ENCODE measurements at regions not wholly inside any gene's neighbourhood (a gene's known extent, or its start where the extent isn't known, plus 50 kb on each side); places are given as distances from the start of the nearest gene placed in this dataset.

DNA sequence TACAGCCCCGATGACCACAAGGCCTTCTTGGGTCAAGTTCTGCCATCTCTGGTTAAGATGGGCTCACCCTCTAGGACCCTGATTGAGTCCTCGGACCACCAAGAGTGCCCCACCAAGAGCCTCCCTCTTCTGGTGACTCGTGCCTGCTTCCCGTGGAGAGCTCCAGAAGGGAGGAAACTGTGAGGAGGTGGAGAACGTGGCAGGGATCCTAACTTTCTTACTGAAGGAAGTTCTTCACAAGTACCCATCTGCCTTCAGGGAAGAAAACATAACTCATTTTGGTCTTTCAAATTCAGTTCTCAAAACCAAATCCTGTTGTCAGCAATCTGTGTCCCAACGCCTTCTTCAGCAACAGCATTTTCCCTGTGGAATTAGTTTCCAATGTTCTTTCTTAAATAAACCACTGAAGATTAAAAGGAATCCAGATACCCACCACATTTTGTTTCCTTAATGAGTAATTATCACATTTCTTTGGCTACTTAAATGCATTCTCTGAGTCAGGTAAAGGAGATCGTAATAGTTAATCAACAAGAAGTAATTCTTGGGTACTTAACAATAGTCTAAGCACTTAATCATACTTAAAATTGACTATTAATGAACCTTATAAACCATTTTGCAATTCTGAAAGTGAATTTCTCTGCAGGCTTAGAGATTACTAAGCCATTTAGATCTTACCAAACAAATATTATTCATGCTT is 185.8 kb upstream of the SGK1 start:
- TF ChIP-seq, protein P1, sequence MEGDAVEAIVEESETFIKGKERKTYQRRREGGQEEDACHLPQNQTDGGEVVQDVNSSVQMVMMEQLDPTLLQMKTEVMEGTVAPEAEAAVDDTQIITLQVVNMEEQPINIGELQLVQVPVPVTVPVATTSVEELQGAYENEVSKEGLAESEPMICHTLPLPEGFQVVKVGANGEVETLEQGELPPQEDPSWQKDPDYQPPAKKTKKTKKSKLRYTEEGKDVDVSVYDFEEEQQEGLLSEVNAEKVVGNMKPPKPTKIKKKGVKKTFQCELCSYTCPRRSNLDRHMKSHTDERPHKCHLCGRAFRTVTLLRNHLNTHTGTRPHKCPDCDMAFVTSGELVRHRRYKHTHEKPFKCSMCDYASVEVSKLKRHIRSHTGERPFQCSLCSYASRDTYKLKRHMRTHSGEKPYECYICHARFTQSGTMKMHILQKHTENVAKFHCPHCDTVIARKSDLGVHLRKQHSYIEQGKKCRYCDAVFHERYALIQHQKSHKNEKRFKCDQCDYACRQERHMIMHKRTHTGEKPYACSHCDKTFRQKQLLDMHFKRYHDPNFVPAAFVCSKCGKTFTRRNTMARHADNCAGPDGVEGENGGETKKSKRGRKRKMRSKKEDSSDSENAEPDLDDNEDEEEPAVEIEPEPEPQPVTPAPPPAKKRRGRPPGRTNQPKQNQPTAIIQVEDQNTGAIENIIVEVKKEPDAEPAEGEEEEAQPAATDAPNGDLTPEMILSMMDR (IDR thresholded peaks at IDR 0.05; ENCODE audit: low read depth, low read length): no peak
- DNase-seq (ENCODE audit: extremely low read depth, low read depth): no peak

DNA sequence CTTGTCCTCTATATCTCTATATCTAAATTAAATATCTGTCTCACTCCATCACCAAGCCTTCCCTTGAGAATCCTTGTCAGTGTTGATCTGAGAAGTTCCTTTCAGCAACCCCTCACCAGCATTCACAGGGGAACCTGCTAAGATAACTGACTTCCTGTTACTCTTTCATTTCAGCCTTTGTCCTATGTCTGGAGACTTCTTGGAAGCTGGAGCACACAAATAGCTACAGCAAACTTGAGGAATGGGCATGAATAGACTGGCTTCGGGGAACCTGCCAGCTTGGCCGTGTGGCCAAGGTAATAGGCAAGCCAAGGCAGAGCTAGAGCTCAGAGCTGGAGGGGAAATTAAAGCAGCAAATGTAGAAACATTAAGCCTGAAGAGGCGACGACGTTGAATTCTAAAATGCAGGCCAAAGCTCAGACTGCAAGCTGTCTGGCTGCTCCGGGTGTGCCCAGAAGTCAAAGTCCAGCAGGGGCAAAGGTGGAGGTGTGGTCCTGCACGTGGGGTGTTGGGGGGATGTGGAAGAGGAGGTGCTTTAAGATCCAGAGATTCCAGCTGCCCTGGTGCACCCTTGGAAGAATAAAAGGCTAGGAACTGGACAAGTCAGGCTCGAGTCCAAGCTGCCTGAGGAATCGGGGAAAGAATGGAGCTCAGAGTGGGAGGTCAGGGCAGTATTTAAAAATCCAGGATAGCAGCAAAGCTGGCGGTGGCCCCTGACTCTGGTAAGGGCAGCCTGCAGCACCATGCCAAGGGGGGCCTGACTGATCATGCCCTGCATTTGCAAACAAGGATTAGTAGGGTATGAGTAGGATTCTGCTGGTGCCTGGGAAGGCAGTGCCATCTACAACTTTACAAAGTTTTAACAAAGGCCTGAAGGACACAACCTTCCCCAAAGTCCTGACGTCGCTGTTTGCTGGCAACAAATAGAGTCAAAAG is 185.0 kb upstream of the SGK1 start:
- TF ChIP-seq, protein P1 (IDR thresholded peaks at IDR 0.05; ENCODE audit: low read depth, low read length): no peak
- no peak for DNase-seq (ENCODE audit: extremely low read depth, low read depth)

DNA sequence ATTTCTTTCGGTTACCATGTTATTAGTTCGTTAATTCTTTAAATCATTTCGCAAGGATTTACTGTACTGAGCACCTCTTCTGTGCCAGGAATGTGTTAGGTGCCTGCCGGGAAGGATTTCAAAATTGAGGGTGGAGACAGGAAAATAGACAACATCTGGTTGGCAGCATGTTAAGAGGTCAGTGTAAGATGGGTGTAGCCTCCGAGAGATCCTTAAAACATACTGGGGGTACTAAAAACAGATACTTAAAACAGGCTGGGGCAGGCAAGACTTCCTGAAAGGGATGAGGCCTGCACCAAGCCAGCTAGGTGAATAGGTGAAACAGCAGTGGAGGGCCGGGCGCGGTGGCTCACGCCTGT is 178.0 kb upstream of the SGK1 start:
- no peak for DNase-seq (ENCODE audit: extremely low read depth, low read depth)
- TF ChIP-seq, protein P1 (IDR thresholded peaks at IDR 0.05; ENCODE audit: low read depth, low read length): no peak

DNA sequence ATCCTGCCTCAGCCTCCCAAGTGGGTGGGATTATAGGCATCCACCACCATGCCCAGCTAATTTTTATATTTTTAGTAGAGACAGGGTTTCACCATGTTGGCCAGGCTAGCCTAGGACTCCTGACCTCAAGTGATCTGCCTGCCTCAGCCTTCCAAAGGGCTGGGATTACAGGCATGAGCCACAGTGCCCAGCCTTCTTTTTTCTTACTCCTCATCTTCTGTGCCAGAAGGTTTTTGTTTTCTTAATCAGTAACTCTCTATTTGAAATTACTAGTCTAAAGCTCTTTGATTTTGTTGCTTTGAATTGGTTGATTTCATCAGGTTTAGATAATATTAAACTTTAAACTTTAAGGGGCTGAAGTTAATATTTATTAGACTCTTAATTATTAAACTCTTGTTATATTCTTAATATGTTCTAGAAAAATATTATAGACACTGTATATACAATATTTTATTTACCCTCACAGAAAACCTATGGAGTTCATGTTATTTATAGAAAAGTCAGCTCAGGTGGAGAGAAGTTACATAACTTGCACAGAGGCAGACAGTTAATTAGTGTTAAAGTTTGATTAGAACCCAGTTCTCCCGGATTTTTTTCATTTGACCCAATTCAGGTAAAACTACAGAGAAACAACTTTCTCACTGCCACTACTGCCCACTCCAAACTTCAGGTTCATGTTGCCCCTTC is 177.4 kb upstream of the SGK1 start:
- DNase-seq (ENCODE audit: extremely low read depth, low read depth): no peak
- TF ChIP-seq, protein P1 (IDR thresholded peaks at IDR 0.05; ENCODE audit: low read depth, low read length): no peak

DNA sequence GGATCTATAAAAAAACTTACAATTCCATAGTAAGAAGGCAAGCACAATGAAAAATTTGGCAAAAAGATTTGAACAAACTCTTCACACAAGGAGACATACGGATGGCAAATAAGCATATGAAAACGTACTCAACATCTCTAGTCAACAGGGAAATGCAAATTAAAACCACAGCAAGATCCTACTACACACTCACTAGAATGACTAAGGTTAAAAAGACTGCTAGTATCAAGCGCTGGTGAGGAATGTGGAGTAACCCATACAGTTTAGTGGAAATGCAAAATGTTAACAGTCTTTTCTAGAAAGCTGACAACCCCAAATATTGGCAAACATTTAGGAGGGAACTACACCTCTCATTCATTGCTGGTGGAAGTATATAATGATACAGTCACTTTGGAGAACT is 175.9 kb upstream of the SGK1 start:
- DNase-seq (ENCODE audit: extremely low read depth, low read depth): no peak
- TF ChIP-seq, protein P1 (IDR thresholded peaks at IDR 0.05; ENCODE audit: low read depth, low read length): no peak

DNA sequence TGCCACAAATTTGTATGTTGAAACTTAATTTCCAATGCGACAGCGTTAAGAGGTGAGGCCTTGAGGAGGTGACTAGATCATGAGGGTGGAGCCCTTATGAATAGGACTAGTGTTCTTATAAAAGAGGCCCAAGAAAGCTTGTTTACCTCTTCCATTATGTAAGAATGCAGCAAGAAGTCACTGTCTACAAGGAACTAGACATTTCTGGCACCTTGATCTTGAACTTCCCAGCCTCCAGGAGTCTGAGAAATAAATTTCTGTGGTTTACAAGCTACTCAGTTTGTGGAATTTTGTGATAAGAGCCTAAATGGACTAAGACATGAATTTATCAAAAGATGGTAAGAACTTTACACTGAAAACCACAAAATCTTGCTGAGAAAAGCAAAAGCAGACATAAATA is 173.6 kb upstream of the SGK1 start:
- DNase-seq (ENCODE audit: extremely low read depth, low read depth): no peak
- TF ChIP-seq, protein P1 (IDR thresholded peaks at IDR 0.05; ENCODE audit: low read depth, low read length): no peak

All from AG09319 (cell line).